Liver (tissue), 3 donors: ENCODE measurements at regions not wholly inside any gene's neighbourhood (a gene's known extent, or its start where the extent isn't known, plus 50 kb on each side); places are given as distances from the start of the nearest gene placed in this dataset.

Source experiments
- GABPA ChIP-seq, 2 donors: IDR thresholded peaks in 1 of 2; conservative IDR thresholded peaks in 1 of 2; 2 replicates each; pipeline ENCODE4 v1.6.1; 2016; ENCODE audit warnings: antibody characterized with exemption in 2 of 2, mild to moderate bottlenecking in 1 of 2, moderate library complexity in 1 of 2
- HNF4G ChIP-seq: IDR thresholded peaks from 2 replicates; pipeline ENCODE4 v1.6.1; 2016; ENCODE audit warnings: antibody characterized with exemption
- JUND ChIP-seq, 2 donors: IDR thresholded peaks; 2 replicates each; pipeline ENCODE4 v1.6.1; 2016; ENCODE audit warnings: antibody characterized with exemption in 2 of 2
- NR2F2 ChIP-seq: IDR thresholded peaks from 2 replicates; pipeline ENCODE4 v1.6.1; 2016; ENCODE audit warnings: antibody characterized with exemption
- RAD21 ChIP-seq, 2 donors: IDR thresholded peaks; 2 replicates each; pipeline ENCODE4 v1.6.1; 2016; ENCODE audit warnings: antibody characterized with exemption in 2 of 2, mild to moderate bottlenecking in 2 of 2
- RXRA ChIP-seq, 2 donors: IDR thresholded peaks; 2 replicates each; pipeline ENCODE4 v1.6.1; 2017 to 2018; ENCODE audit warnings: antibody characterized with exemption in 2 of 2, mild to moderate bottlenecking in 1 of 2
- SP1 ChIP-seq: IDR thresholded peaks from 2 replicates; pipeline ENCODE4 v1.6.1; 2018; ENCODE audit warnings: antibody characterized with exemption, mild to moderate bottlenecking
- TAF1 ChIP-seq: conservative IDR thresholded peaks from 2 replicates; pipeline ENCODE4 v1.6.1; 2016; ENCODE audit warnings: antibody characterized with exemption, mild to moderate bottlenecking
- YY1 ChIP-seq: IDR thresholded peaks from 2 replicates; pipeline ENCODE4 v1.6.1; 2016; ENCODE audit warnings: antibody characterized with exemption, mild to moderate bottlenecking
- TF ChIP-seq, protein P1 (sequence below): fragments of 150-350 bp; IDR thresholded peaks from 2 replicates; pipeline ENCODE4 v1.5.1; 2017; ENCODE audit warnings: improper control_type of control experiment, low read depth, low read length; ENCODE audit not compliant: missing input control
- TF ChIP-seq, protein P2 (sequence below): IDR thresholded peaks from 2 replicates; pipeline ENCODE4 v1.6.1; 2016; ENCODE audit warnings: antibody characterized with exemption, mild to moderate bottlenecking
- TF ChIP-seq, protein P3 (sequence below): IDR thresholded peaks from 2 replicates; pipeline ENCODE4 v1.6.1; 2016; ENCODE audit warnings: antibody characterized with exemption
- TF ChIP-seq, protein P4 (sequence below): IDR thresholded peaks from 2 replicates; pipeline ENCODE4 v1.6.1; 2016; ENCODE audit warnings: antibody characterized with exemption
- donor health status: healthy.
- donor health status: healthy.

DNA sequence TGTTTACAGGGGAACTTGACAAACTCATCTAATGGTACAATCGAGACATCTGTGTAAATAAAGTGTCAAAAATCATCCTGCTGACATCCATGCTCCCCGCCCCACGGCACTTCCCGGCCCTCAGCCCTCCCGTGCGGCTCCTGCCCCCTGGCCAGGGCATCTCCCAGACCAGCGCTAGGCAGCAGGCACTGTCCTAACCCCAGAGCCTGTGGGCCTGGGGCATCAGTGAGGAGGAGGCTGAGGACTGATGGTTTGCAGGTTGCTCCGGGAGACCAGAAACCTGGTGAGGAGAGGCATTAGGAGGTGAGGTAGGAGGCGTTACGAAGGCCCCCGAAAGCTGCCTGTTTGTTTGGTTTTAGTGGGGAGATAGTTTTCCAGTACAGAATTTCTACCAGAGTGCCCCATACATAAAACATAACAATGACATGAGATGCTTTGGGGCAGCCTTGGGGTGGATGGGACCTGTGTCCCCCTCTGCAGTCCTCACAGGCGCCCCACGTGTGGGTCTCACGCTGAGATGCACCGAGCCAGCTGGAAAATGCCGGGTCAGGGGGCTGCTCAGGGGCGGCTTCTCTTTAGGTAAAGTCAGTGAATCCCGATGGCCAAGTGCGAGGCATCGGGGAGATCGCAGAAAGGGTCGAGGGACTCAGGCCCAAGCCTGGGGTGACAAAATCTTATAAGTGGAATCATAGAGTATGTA lies 114.2 kb downstream of the RTP5 start:
- TF ChIP-seq, protein P1, sequence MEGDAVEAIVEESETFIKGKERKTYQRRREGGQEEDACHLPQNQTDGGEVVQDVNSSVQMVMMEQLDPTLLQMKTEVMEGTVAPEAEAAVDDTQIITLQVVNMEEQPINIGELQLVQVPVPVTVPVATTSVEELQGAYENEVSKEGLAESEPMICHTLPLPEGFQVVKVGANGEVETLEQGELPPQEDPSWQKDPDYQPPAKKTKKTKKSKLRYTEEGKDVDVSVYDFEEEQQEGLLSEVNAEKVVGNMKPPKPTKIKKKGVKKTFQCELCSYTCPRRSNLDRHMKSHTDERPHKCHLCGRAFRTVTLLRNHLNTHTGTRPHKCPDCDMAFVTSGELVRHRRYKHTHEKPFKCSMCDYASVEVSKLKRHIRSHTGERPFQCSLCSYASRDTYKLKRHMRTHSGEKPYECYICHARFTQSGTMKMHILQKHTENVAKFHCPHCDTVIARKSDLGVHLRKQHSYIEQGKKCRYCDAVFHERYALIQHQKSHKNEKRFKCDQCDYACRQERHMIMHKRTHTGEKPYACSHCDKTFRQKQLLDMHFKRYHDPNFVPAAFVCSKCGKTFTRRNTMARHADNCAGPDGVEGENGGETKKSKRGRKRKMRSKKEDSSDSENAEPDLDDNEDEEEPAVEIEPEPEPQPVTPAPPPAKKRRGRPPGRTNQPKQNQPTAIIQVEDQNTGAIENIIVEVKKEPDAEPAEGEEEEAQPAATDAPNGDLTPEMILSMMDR, result no peak
- TF ChIP-seq, protein P2, sequence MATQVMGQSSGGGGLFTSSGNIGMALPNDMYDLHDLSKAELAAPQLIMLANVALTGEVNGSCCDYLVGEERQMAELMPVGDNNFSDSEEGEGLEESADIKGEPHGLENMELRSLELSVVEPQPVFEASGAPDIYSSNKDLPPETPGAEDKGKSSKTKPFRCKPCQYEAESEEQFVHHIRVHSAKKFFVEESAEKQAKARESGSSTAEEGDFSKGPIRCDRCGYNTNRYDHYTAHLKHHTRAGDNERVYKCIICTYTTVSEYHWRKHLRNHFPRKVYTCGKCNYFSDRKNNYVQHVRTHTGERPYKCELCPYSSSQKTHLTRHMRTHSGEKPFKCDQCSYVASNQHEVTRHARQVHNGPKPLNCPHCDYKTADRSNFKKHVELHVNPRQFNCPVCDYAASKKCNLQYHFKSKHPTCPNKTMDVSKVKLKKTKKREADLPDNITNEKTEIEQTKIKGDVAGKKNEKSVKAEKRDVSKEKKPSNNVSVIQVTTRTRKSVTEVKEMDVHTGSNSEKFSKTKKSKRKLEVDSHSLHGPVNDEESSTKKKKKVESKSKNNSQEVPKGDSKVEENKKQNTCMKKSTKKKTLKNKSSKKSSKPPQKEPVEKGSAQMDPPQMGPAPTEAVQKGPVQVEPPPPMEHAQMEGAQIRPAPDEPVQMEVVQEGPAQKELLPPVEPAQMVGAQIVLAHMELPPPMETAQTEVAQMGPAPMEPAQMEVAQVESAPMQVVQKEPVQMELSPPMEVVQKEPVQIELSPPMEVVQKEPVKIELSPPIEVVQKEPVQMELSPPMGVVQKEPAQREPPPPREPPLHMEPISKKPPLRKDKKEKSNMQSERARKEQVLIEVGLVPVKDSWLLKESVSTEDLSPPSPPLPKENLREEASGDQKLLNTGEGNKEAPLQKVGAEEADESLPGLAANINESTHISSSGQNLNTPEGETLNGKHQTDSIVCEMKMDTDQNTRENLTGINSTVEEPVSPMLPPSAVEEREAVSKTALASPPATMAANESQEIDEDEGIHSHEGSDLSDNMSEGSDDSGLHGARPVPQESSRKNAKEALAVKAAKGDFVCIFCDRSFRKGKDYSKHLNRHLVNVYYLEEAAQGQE, result no peak
- TF ChIP-seq RAD21 (IDR thresholded peaks at IDR 0.05), result no peak
- TF ChIP-seq, protein P3, sequence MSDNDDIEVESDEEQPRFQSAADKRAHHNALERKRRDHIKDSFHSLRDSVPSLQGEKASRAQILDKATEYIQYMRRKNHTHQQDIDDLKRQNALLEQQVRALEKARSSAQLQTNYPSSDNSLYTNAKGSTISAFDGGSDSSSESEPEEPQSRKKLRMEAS, result no peak
- no peak for TF ChIP-seq RXRA (IDR thresholded peaks at IDR 0.05)
- no peak for TF ChIP-seq HNF4G
- no peak for TF ChIP-seq GABPA (IDR thresholded peaks at IDR 0.05 in 1 of 2, conservative IDR thresholded peaks at IDR 0.05 in 1 of 2)
- TF ChIP-seq TAF1, result no peak
- TF ChIP-seq SP1, result no peak
- no peak for TF ChIP-seq JUND (IDR thresholded peaks at IDR 0.05)
- TF ChIP-seq, protein P4, sequence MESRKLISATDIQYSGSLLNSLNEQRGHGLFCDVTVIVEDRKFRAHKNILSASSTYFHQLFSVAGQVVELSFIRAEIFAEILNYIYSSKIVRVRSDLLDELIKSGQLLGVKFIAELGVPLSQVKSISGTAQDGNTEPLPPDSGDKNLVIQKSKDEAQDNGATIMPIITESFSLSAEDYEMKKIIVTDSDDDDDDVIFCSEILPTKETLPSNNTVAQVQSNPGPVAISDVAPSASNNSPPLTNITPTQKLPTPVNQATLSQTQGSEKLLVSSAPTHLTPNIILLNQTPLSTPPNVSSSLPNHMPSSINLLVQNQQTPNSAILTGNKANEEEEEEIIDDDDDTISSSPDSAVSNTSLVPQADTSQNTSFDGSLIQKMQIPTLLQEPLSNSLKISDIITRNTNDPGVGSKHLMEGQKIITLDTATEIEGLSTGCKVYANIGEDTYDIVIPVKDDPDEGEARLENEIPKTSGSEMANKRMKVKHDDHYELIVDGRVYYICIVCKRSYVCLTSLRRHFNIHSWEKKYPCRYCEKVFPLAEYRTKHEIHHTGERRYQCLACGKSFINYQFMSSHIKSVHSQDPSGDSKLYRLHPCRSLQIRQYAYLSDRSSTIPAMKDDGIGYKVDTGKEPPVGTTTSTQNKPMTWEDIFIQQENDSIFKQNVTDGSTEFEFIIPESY, result no peak
- no peak for TF ChIP-seq YY1
- no peak for TF ChIP-seq NR2F2
